ENCODE measurements at regions not wholly inside any gene's neighbourhood (a gene's known extent, or its start where the extent isn't known, plus 50 kb on each side); places are given as distances from the start of the nearest gene placed in this dataset.

- no peaks in the 10 kb centered on the region for H3K9me3 ChIP-seq (ENCODE audit: control insufficient read depth in 2 of 3, insufficient read depth in 1 of 3, low read length in 3 of 3)
- H3K27ac ChIP-seq (ENCODE audit: low read depth in 2 of 2, low read length in 2 of 2): no peak overlapping the region
- H3K27me3 ChIP-seq (ENCODE audit: control insufficient read depth, insufficient read depth, low read length): no peaks in the 10 kb centered on the region
- no peak for DNase-seq
- no peaks in the 10 kb centered on the region for H3K36me3 ChIP-seq (ENCODE audit: control insufficient read depth in 2 of 3, insufficient read depth in 3 of 3, low read length in 3 of 3)
- intact Hi-C loops (cut with DNase I): no loop called here
- H3K9ac ChIP-seq (ENCODE audit: low read length in 3 of 3): no peak overlapping the region
- FAIRE-seq: no peak
- no peak for TF ChIP-seq CTCF (IDR thresholded peaks at IDR 0.05; ENCODE audit: borderline replicate concordance, extremely low read depth, insufficient read depth)
- H3K4me3 ChIP-seq (ENCODE audit: low read length in 3 of 3): no peak overlapping the region
- no peaks in the 10 kb centered on the region for H3K4me1 ChIP-seq (ENCODE audit: control insufficient read depth in 2 of 3, insufficient read depth in 2 of 3, low read depth in 1 of 3, low read length in 3 of 3)
Measured at GRCh38 chr3:82144811-82145210, 383.4 kb upstream of the GBE1 start.

- intact Hi-C loops (cut with DNase I): no loop called here
- no peaks in the 10 kb centered on the region for H3K4me1 ChIP-seq (ENCODE audit: control insufficient read depth in 2 of 3, insufficient read depth in 2 of 3, low read depth in 1 of 3, low read length in 3 of 3)
- FAIRE-seq: no peak
Measured at GRCh38 chr3:82143661-82144412, 382.4 kb upstream of the GBE1 start.

GRCh38 chr3:82141592-82141991 is 380.1 kb upstream of the GBE1 start:
- Histone ChIP-seq H3K27ac (ENCODE audit: low read depth in 2 of 2, low read length in 2 of 2) (no peak overlapping the region), H3K9ac (ENCODE audit: low read length in 3 of 3) (no peak overlapping the region), H3K4me3 (ENCODE audit: low read length in 3 of 3) (no peak overlapping the region), H3K36me3 (ENCODE audit: control insufficient read depth in 2 of 3, insufficient read depth in 3 of 3, low read length in 3 of 3) (no peaks in the 10 kb centered on the region), H3K27me3 (ENCODE audit: control insufficient read depth, insufficient read depth, low read length) (no peaks in the 10 kb centered on the region), H3K9me3 (ENCODE audit: control insufficient read depth in 2 of 3, insufficient read depth in 1 of 3, low read length in 3 of 3) (no peaks in the 10 kb centered on the region), H3K4me1 (ENCODE audit: control insufficient read depth in 2 of 3, insufficient read depth in 2 of 3, low read depth in 1 of 3, low read length in 3 of 3) (no peaks in the 10 kb centered on the region)
- DNase-seq: no peak
- intact Hi-C loops (cut with DNase I): no loop called here
- no peak for TF ChIP-seq CTCF (IDR thresholded peaks at IDR 0.05; ENCODE audit: borderline replicate concordance, extremely low read depth, insufficient read depth)
- no peak for FAIRE-seq

More at GRCh38 chr3:82143661-82144412, 382.4 kb upstream of the GBE1 start:
- DNase-seq: no peak
- H3K4me3 ChIP-seq (ENCODE audit: low read length in 3 of 3): no peak overlapping the region
- no peak overlapping the region for H3K9ac ChIP-seq (ENCODE audit: low read length in 3 of 3)
- H3K27me3 ChIP-seq (ENCODE audit: control insufficient read depth, insufficient read depth, low read length): no peaks in the 10 kb centered on the region
- TF ChIP-seq CTCF (IDR thresholded peaks at IDR 0.05; ENCODE audit: borderline replicate concordance, extremely low read depth, insufficient read depth): no peak
- no peaks in the 10 kb centered on the region for H3K9me3 ChIP-seq (ENCODE audit: control insufficient read depth in 2 of 3, insufficient read depth in 1 of 3, low read length in 3 of 3)
- H3K27ac ChIP-seq (ENCODE audit: low read depth in 2 of 2, low read length in 2 of 2): no peak overlapping the region
- no peaks in the 10 kb centered on the region for H3K36me3 ChIP-seq (ENCODE audit: control insufficient read depth in 2 of 3, insufficient read depth in 3 of 3, low read length in 3 of 3)

- no peak overlapping the region for H3K9ac ChIP-seq (ENCODE audit: low read length in 3 of 3)
- H3K27me3 ChIP-seq (ENCODE audit: control insufficient read depth, insufficient read depth, low read length): no peaks in the 10 kb centered on the region
- intact Hi-C loops (cut with DNase I): no loop called here
Measured at GRCh38 chr3:82137861-82138260, 376.4 kb upstream of the GBE1 start.

More at GRCh38 chr3:82137861-82138260, 376.4 kb upstream of the GBE1 start:
- H3K27ac ChIP-seq (ENCODE audit: low read depth in 2 of 2, low read length in 2 of 2): no peak overlapping the region
- FAIRE-seq (no peak), DNase-seq (no peak)
- H3K36me3 ChIP-seq (ENCODE audit: control insufficient read depth in 2 of 3, insufficient read depth in 3 of 3, low read length in 3 of 3): no peaks in the 10 kb centered on the region
- no peak for TF ChIP-seq CTCF (IDR thresholded peaks at IDR 0.05; ENCODE audit: borderline replicate concordance, extremely low read depth, insufficient read depth)
- no peak overlapping the region for H3K4me3 ChIP-seq (ENCODE audit: low read length in 3 of 3)
- no peaks in the 10 kb centered on the region for H3K9me3 ChIP-seq (ENCODE audit: control insufficient read depth in 2 of 3, insufficient read depth in 1 of 3, low read length in 3 of 3)
- no peaks in the 10 kb centered on the region for H3K4me1 ChIP-seq (ENCODE audit: control insufficient read depth in 2 of 3, insufficient read depth in 2 of 3, low read depth in 1 of 3, low read length in 3 of 3)
